GM20431 (cell line): ENCODE measurements at regions not wholly inside any gene's neighbourhood (a gene's known extent, or its start where the extent isn't known, plus 50 kb on each side); places are given as distances from the start of the nearest gene placed in this dataset.

Experiments
- in situ Hi-C: fragments of 300-500 bp; cut with MseI, MboI; formaldehyde crosslinking; loops from one replicate; pipeline ENCODE4 v1.15.0; 2020; ENCODE audit warnings: low sequenced_read_pairs; ENCODE audit not compliant: unreplicated experiment

DNA sequence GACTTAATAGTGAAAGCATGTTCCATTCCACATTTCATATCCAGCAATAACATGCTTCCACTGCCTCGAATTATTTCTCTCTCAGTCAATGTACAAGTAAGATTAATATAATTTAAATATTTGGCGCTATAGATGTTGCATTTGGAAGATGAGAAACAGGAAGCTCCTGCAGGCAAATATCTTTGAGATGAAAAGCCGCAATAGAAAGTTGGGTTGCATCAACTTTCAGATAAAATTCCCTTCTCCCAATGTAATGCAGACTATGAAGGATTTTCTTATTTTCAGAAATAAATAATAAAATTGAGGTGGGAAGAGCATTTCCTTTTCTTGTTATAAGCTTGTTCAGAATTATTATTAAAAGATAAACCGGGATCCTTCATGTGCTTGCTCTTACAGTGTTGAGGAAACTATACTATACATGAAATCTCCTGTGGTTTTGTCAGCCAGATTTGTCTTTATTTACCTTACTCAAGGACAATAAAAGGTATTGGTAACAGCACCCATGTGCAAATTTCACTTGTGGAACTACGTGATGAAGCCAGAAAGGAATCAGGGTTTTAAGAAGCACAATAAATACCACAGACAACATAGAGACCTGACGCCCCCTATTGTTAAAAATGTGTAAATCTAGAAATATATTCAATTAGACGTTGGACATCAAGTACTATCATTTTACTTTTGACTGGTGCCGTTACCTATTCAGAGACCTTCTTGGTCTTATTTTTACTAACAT, 307.0 kb downstream of the ARPP21 start:
- in situ Hi-C loops, result no loop called here

GRCh38 chr3:35946854-35947515, 307.7 kb downstream of the ARPP21 start:
- in situ Hi-C loops, result no loop called here

DNA sequence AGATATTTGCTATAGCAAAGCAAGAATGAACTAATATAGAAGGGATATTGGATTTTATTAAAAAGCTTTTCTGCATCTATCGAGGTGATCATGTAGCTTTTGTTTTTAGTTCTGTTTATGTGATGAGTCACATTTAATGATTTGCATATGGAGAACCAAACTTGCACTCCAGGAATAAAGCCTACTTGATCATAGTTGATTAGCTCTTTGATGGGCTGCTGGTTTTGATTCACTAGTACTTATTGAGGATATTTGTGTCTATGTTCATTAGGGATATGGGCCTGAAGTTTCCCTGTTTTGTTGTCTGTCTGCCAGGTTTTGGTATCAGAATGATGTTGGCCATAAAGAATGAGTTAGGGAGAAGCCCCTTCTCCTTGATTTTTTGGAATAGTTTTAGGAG, 310.7 kb downstream of the ARPP21 start:
- in situ Hi-C loops, result loop anchor here (25.0 kb wide), 1 partner anchor 762 kb away; no protein-coding TSS in a partner anchor

- in situ Hi-C loops, result loop anchor here (25.0 kb wide), 1 partner anchor 758 kb away; no protein-coding TSS in a partner anchor
Observed at GRCh38 chr3:35954413-35954812, 315.1 kb downstream of the ARPP21 start.

- in situ Hi-C loops, result loop anchor here (25.0 kb wide), 1 partner anchor 746 kb away; no protein-coding TSS in a partner anchor
Observed at GRCh38 chr3:35965908-35966307, 326.6 kb downstream of the ARPP21 start.

GRCh38 chr3:35966629-35967464, 327.5 kb downstream of the ARPP21 start:
- in situ Hi-C loops, result loop anchor here (25.0 kb wide), 1 partner anchor 745 kb away; no protein-coding TSS in a partner anchor

DNA sequence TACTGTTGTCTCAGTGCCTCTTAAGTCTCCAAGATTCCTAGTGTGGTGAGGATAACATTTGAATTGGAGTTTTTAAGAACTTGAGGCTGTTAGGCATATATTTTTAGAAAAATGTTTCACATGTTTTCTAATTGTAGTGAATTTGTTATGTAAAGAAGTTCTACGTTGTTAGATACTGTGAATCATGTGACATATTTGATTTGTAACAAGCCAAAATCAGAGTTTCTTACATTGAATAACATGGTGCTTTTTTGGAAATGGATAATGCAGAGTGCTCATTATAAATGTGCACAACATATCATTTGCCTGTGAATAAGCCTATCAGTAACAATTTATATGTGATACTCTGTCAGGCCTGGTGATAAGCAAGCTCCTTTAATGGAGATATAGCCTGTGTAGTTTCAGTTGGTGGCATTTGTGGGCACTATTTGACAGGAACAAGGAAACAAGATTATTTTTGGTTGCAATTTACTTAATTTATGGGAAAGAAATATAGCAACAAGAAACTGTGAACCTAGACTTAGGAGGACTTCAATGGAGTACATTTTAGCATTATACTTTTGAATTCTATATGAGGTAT, 328.8 kb downstream of the ARPP21 start:
- in situ Hi-C loops, result loop anchor here (25.0 kb wide), 1 partner anchor 744 kb away; no protein-coding TSS in a partner anchor

DNA sequence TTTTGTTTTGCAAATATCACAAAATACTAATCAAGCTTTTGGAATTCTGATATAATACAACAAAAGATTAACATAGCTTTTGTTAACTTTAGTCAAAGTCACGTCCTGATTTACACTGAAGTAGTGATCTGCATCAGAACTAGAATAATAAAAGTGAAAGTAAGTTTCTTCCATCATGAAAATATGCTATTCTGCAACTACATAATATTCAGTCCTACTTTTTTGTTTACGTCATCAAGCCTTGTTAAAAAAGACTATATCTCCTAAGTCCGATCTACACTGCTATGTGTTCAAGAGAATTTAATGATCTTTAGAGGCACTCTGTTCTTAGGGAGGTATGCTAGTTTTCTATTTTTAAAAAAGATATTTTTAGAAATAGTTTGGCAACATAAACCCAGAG, 330.1 kb downstream of the ARPP21 start:
- in situ Hi-C loops, result loop anchor here (25.0 kb wide), 1 partner anchor 743 kb away; no protein-coding TSS in a partner anchor

DNA sequence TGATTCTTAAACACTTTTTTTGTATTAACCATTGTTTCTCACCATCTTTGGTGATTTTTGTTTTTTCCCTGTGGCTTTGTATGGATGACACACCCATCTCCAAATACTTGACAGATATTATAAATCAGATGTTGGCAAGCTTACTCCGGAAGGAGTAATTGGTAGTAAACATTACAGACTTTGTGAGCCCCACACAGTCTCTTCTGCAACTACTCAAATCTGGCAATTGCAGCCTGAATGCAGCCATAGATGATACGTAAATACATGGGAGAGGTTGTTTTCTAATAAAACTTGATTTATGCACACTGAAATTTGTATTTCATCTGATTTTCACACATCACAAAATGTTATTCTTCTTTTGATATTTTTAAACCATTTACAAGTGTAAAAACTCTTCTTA, 331.5 kb downstream of the ARPP21 start:
- in situ Hi-C loops, result loop anchor here (25.0 kb wide), 1 partner anchor 742 kb away; no protein-coding TSS in a partner anchor

GRCh38 chr3:35971686-35972085, 332.4 kb downstream of the ARPP21 start:
- in situ Hi-C loops, result loop anchor here (25.0 kb wide), 1 partner anchor 741 kb away; no protein-coding TSS in a partner anchor

DNA sequence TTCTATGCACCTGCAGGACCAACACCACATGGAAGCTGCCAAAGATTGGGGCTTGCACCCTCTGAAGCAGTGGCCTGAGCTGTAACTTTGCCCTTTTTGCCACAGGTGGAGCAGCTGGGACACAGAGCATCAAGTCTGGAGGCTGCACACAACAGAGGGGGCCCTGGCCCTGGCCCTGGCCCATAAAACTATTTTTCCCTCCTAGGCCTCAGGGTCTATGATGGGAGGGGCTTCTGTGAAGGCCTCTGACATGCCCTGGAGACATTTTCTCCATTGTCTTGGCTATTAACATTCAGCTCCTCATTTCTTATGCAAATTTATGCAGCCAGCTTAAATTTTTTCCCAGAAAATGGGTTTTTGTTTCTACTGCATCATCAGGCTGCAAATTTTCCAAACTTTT, 335.5 kb downstream of the ARPP21 start:
- in situ Hi-C loops, result loop anchor here (25.0 kb wide), 1 partner anchor 737 kb away; no protein-coding TSS in a partner anchor

GRCh38 chr3:35986161-35986560, 346.8 kb downstream of the ARPP21 start:
- in situ Hi-C loops, result no loop called here

GRCh38 chr3:35987386-35987785, 348.1 kb downstream of the ARPP21 start:
- in situ Hi-C loops, result no loop called here

- in situ Hi-C loops, result no loop called here
Observed at GRCh38 chr3:35992041-35992440, 352.7 kb downstream of the ARPP21 start.

GRCh38 chr3:36011791-36012190, 368.5 kb upstream of the STAC start:
- in situ Hi-C loops, result no loop called here

GRCh38 chr3:36013425-36013824, 366.9 kb upstream of the STAC start:
- in situ Hi-C loops, result no loop called here

DNA sequence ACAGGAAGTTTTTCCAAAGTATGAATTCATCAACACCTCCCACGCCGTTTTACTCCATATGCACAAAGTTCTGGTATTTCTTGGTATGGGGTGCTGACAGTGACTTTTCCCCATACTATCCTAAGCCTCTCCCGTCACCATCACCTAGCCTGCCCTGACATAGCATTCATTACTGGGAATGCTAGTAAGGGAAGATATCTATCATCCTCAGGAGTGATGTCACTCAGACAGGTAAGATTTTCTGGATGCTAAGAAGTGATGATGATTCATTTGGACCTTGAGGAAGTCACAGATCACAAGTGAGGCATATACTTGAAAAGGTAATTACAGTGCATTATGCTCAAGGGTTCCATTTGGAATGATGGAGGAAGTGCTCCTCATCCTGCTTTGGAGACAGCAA, 355.1 kb upstream of the STAC start:
- in situ Hi-C loops, result no loop called here

- in situ Hi-C loops, result no loop called here
Observed at GRCh38 chr3:36032180-36033047, 347.9 kb upstream of the STAC start.
